HG03039 (cell line): ENCODE measurements at regions not wholly inside any gene's neighbourhood (a gene's known extent, or its start where the extent isn't known, plus 50 kb on each side); places are given as distances from the start of the nearest gene placed in this dataset.
"Not testable (repeated sequence)": the region's sequence is repeated elsewhere in the genome, so short reads cannot be mapped to it uniquely, and the experiment has no call there.

Experiments
- ATAC-seq: cut with Tn5 transposase; IDR thresholded peaks from one replicate; pipeline ENCODE4 v1.9.1; 2021; ENCODE audit warnings: mild to moderate bottlenecking, moderate library complexity; ENCODE audit not compliant: unreplicated experiment

DNA sequence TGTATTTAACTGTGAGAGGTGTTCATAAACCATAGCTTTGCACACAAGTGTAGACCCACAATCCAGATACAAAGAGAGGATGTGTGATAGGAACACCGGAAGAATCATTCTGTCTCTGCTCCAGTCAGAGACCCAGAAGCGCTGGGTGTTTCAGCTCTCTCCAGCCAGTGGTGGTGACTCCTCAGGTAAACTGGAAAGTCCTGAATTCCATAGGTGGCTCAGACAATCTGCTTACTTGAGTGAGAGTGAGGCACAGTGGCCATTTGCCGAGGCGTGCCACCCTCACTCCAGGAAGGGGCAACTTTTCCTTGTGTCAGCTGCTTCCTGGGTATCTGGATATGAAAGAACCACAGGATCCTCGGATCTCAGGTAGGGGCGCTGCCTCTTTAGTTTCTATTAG, 171.5 kb downstream of the KCNS3 start:
- ATAC-seq, result no peak

DNA sequence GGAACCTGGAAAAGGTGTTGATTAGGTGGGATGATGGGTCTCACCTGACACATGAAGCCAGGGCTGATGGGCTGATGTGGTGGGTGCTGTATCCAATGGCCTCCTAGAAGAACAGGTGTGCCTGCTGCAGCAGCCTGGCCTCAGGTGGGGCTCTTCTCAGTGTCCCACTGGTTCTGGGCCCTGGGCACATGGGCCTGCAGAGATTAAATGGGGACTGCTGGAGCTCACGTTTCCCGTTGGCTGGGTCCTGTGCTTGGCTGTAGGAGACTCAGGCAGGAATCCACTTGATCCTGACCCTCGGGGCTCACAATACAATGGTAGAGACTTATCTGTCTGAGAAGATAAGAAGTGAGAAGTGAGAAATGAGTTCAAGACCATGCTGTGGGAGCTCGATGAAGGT, 170.9 kb downstream of the KCNS3 start:
- ATAC-seq, result no peak

DNA sequence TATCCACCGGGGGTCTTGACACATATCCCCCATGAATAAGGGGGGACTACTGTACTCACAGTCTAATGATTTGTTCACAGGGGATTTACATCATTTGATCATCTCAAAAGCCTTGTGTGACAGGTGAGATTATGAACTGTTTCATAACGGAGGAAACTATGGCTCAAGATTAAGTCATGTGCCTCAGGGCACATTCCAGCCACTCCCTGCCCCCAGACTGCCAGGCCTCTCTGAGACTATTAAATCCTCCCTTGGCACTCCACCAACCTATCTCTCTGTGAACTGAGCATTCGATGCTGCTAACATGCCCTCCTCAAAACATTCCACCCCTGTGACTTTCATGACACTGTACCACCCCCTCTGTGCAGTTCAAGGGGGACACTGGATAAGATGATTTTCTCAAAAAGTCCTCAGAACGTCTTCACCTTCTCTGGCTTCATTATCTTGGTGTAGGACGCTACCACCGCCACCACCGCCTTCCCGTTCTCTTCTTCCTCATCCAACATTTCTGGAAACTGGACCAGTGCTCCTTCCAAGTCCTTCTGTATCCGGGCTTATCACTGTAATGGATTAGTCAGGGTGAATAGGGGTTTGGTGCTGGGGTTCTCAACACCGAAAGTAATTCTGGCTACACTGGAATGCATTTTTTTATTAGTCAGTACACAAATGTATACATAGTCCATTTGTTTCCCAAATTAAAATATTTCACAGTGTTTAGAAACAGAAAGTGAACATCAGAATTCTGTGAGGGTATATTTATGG, 169.6 kb downstream of the KCNS3 start:
- no peak for ATAC-seq

GRCh38 chr2:18047213-18047611, 168.7 kb downstream of the KCNS3 start:
- ATAC-seq, result no peak

DNA sequence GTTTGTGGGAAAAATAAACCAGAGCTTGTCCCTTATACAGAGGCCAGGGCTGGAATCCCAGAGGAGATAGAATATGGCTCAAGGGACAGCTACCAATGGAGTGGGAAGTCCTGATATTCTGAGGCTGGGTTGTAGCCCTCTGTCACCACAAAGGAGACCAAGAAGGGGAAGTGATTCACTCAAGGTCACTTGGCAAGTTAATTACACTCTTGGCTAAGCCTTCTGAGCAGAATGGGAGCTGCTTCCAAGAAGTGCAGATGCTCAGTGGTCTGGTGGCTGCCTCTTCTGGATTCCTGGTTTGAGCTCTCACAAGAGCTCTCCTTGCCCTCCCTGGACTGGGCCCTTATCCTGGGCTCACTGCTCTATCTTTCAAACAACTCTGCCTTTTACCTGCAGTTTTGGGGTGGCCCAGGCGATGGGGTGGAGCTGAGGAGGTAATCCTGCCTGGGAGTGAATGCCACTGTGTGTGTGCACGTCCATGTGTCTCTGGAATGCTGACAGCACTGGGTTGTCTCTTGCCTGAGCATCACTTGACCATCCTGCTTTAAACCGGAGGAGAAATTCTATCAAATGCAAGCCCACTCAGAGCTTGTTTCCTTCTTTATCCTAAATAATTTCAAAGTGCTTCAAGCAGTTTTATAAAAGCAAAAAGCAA, 168.2 kb downstream of the KCNS3 start:
- no peak for ATAC-seq

- ATAC-seq, result no peak
Measured at GRCh38 chr2:18046017-18046416, 167.6 kb downstream of the KCNS3 start.

DNA sequence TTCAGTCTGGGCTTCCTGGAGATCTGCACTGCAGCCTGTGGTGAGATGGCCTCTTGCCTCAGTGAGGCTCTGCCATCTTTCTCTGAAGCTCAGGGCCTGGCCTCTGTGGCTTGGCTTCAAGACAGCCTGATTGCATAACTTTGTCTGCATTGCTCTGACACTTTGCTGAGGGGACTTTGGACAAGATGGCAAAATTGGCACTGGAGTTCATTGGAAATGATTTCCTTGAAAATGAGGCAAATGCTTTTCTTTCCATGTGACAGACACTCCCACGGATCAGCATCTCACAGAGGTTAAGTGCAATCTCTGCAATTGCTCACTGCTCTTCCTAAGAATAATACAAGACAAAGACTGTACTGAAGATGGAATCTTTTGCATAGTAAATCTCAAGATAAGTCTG, 166.8 kb downstream of the KCNS3 start:
- no peak for ATAC-seq

GRCh38 chr2:18017381-18017780, 138.9 kb downstream of the KCNS3 start:
- ATAC-seq, result not testable (repeated sequence)

GRCh38 chr2:18009891-18010290, 131.4 kb downstream of the KCNS3 start:
- no peak for ATAC-seq

GRCh38 chr2:18005411-18005810, 126.9 kb downstream of the KCNS3 start:
- ATAC-seq, result no peak

- no peak for ATAC-seq
Measured at GRCh38 chr2:18001671-18002070, 123.2 kb downstream of the KCNS3 start.

GRCh38 chr2:17996978-17997377, 118.5 kb downstream of the KCNS3 start:
- ATAC-seq, result no peak

- no peak for ATAC-seq
Measured at GRCh38 chr2:17995593-17995992, 117.1 kb downstream of the KCNS3 start.
